ENCODE measurements at regions not wholly inside any gene's neighbourhood (a gene's known extent, or its start where the extent isn't known, plus 50 kb on each side); places are given as distances from the start of the nearest gene placed in this dataset.

- BruUV-seq (replicated peaks), result no TSS peak
- no peak for FAIRE-seq
- SMC1A ChIA-PET (ENCODE audit: uncharacterized antibody, unreplicated experiment), result no interaction called here
- Histone ChIP-seq H3K4me3 (no peak overlapping the region), H3K36me3 (ENCODE audit: control insufficient read depth in 2 of 2, insufficient read depth in 2 of 2, low read length in 1 of 2) (no peaks in the 10 kb centered on the region), H3K79me2 (ENCODE audit: control insufficient read depth, insufficient read depth, low read length) (no peaks in the 10 kb centered on the region), H3K4me2 (ENCODE audit: control insufficient read depth, insufficient read depth) (no peak overlapping the region), H4K20me1 (ENCODE audit: control insufficient read depth, insufficient read depth) (no peaks in the 10 kb centered on the region), H3K27me3 (replicated peaks in 1 of 2; ENCODE audit: control insufficient read depth in 2 of 2, insufficient read depth in 2 of 2, low read length in 1 of 2) (no peaks in the 10 kb centered on the region), H3K4me1 (ENCODE audit: control insufficient read depth, insufficient read depth, low read length) (no peaks in the 10 kb centered on the region), H3K9me3 (replicated peaks; ENCODE audit: control insufficient read depth, insufficient read depth, low read length) (no peaks in the 10 kb centered on the region), H3K27ac (ENCODE audit: control insufficient read depth, insufficient read depth) (no peak overlapping the region), H2AFZ (ENCODE audit: control insufficient read depth, low read depth, low read length) (no peak overlapping the region), H3K9ac (ENCODE audit: control insufficient read depth, insufficient read depth, low read length) (no peak overlapping the region)
- in situ Hi-C loops (cut with MboI) (no loop called here), intact Hi-C loops (cut with micrococcal nuclease; ENCODE audit: unreplicated experiment) (no loop called here)
- CTCF ChIA-PET, result no interaction called here
- peak; percentile 58 for ATAC-seq
- POLR2A ChIA-PET, result no interaction called here
- RAD21 ChIA-PET (ENCODE audit: unreplicated experiment), result no interaction called here
- TF ChIP-seq BRCA1 (IDR thresholded peaks at IDR 0.05; ENCODE audit: low read depth, low read length) (no peak), SPI1 (IDR thresholded peaks at IDR 0.05; ENCODE audit: borderline replicate concordance, insufficient read depth, low read depth, low read length) (peak; percentile 20; the same call in 1 of the 2 replicates)
- WGBS (ENCODE audit: insufficient coverage, insufficient replicate concordance, low lambda C conversion rate, missing lambda C conversion rate), result 29% methylated on average over 1 of the region's 1 CpG
- DNase-seq (ENCODE audit: low read depth, low spot score), result no peak
Measured at GRCh38 chr6:102405860-102406259, 1012.4 kb downstream of the GRIK2 start.

- no peak overlapping the region for H3K4me2 ChIP-seq (ENCODE audit: control insufficient read depth, insufficient read depth)
- ChIA-PET SMC1A (ENCODE audit: uncharacterized antibody, unreplicated experiment) (interaction anchor here (2.5 kb wide), 1 partner anchor 15 kb away, joined by 12 read pairs; no protein-coding TSS in a partner anchor), RAD21 (ENCODE audit: unreplicated experiment) (no interaction called here), POLR2A (no interaction called here), CTCF (no interaction called here)
- no peak overlapping the region for H3K27ac ChIP-seq (ENCODE audit: control insufficient read depth, insufficient read depth)
- no TSS peak for BruUV-seq (replicated peaks)
- no peaks in the 10 kb centered on the region for H3K4me1 ChIP-seq (ENCODE audit: control insufficient read depth, insufficient read depth, low read length)
- no peaks in the 10 kb centered on the region for H3K79me2 ChIP-seq (ENCODE audit: control insufficient read depth, insufficient read depth, low read length)
- H3K9me3 ChIP-seq (replicated peaks; ENCODE audit: control insufficient read depth, insufficient read depth, low read length), result no peaks in the 10 kb centered on the region
- FAIRE-seq, result peak; percentile 31
- no peak for DNase-seq (ENCODE audit: low read depth, low spot score)
- H2AFZ ChIP-seq (ENCODE audit: control insufficient read depth, low read depth, low read length), result no peak overlapping the region
- 0% methylated on average over 2 of the region's 2 CpGs for WGBS (ENCODE audit: insufficient coverage, insufficient replicate concordance, low lambda C conversion rate, missing lambda C conversion rate)
- ATAC-seq, result peak; percentile 82
- intact Hi-C loops (cut with micrococcal nuclease; ENCODE audit: unreplicated experiment), result no loop called here
- H4K20me1 ChIP-seq (ENCODE audit: control insufficient read depth, insufficient read depth), result no peaks in the 10 kb centered on the region
- TF ChIP-seq TARDBP (IDR thresholded peaks at IDR 0.05; ENCODE audit: borderline replicate concordance), result no peak
- TF ChIP-seq IRF4 (IDR thresholded peaks at IDR 0.05; ENCODE audit: low read depth, low read length), result no peak
- TF ChIP-seq POU2F2 (IDR thresholded peaks at IDR 0.05; ENCODE audit: borderline replicate concordance, low read depth, low read length), result no peak
- no peak for TF ChIP-seq MEF2A (IDR thresholded peaks at IDR 0.05; ENCODE audit: insufficient read depth, low read depth, low read length)
- no peak for TF ChIP-seq NR2C2 (IDR thresholded peaks at IDR 0.05; ENCODE audit: borderline replicate concordance, control insufficient read depth, insufficient read length, low read depth)
- no peak for TF ChIP-seq SREBF1 (IDR thresholded peaks at IDR 0.05; ENCODE audit: low read length)
- no peak for TF ChIP-seq PML (IDR thresholded peaks at IDR 0.05; ENCODE audit: low read length)
- no peak for TF ChIP-seq STAT1 (conservative IDR thresholded peaks at IDR 0.05)
- no peak for TF ChIP-seq USF2 (IDR thresholded peaks at IDR 0.05; ENCODE audit: borderline replicate concordance, low read depth, low read length)
- no peak overlapping the region for H3K9ac ChIP-seq (ENCODE audit: control insufficient read depth, insufficient read depth, low read length)
- no peak overlapping the region for H3K4me3 ChIP-seq
- H3K36me3 ChIP-seq (ENCODE audit: control insufficient read depth in 2 of 2, insufficient read depth in 2 of 2, low read length in 1 of 2), result no peaks in the 10 kb centered on the region
- H3K27me3 ChIP-seq (replicated peaks in 1 of 2; ENCODE audit: control insufficient read depth in 2 of 2, insufficient read depth in 2 of 2, low read length in 1 of 2), result no peaks in the 10 kb centered on the region
- in situ Hi-C loops (cut with MboI), result no loop called here
Measured at GRCh38 chr6:102402635-102403329, 1009.3 kb downstream of the GRIK2 start.
